ENCODE measurements at regions not wholly inside any gene's neighbourhood (a gene's known extent, or its start where the extent isn't known, plus 50 kb on each side); places are given as distances from the start of the nearest gene placed in this dataset.
A peak's percentile ranks its signal among the peaks of the same experiment; 100 is the strongest.

DNA sequence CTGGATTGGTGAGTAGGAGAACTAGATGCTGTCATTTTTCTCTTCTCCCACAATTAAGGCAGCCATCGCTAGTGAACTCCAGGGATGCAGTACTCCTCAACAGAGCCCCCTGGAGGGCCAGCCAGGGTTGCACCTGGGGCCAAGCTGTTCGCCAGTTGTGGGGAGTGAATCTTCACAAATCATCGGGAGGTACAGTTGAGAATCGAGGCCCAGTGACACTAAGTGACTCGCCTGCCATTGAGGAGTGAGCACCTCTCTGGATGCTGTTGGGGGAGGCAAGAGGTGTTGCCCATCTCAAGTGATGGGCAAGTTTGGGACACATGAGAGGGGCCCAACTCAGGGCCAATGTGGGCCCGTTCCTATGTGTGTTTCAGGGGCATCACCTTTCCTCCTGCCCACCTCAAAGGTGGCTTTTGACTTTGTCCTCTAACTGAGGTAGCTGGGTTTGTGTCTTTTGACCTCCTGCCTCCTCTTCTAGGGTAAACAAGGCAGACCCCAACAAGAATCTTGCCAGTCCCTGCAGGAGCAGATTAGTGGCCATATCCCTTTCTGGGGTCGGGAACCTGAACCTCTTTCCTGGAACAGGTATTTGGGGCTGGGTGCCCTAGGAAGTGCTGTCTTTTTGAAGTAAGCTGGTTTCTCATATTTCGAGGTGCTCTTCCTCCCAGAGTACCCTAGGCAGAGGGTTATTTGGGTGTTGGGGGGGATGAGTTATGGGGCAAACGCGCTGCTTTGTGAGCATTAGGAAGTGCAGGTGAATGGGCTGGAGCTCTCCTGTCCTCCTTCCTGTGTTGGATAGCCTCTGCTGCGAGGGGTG lies 181.2 kb downstream of the MACROH2A1 start:
- no peak overlapping the region for H3K4me3 ChIP-seq (ENCODE audit: low read length)
- TF ChIP-seq, protein P1, sequence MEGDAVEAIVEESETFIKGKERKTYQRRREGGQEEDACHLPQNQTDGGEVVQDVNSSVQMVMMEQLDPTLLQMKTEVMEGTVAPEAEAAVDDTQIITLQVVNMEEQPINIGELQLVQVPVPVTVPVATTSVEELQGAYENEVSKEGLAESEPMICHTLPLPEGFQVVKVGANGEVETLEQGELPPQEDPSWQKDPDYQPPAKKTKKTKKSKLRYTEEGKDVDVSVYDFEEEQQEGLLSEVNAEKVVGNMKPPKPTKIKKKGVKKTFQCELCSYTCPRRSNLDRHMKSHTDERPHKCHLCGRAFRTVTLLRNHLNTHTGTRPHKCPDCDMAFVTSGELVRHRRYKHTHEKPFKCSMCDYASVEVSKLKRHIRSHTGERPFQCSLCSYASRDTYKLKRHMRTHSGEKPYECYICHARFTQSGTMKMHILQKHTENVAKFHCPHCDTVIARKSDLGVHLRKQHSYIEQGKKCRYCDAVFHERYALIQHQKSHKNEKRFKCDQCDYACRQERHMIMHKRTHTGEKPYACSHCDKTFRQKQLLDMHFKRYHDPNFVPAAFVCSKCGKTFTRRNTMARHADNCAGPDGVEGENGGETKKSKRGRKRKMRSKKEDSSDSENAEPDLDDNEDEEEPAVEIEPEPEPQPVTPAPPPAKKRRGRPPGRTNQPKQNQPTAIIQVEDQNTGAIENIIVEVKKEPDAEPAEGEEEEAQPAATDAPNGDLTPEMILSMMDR (conservative IDR thresholded peaks at IDR 0.05; ENCODE audit: low read depth, low read length): peak; percentile 24
- no peak for DNase-seq (ENCODE audit: low read depth)

DNA sequence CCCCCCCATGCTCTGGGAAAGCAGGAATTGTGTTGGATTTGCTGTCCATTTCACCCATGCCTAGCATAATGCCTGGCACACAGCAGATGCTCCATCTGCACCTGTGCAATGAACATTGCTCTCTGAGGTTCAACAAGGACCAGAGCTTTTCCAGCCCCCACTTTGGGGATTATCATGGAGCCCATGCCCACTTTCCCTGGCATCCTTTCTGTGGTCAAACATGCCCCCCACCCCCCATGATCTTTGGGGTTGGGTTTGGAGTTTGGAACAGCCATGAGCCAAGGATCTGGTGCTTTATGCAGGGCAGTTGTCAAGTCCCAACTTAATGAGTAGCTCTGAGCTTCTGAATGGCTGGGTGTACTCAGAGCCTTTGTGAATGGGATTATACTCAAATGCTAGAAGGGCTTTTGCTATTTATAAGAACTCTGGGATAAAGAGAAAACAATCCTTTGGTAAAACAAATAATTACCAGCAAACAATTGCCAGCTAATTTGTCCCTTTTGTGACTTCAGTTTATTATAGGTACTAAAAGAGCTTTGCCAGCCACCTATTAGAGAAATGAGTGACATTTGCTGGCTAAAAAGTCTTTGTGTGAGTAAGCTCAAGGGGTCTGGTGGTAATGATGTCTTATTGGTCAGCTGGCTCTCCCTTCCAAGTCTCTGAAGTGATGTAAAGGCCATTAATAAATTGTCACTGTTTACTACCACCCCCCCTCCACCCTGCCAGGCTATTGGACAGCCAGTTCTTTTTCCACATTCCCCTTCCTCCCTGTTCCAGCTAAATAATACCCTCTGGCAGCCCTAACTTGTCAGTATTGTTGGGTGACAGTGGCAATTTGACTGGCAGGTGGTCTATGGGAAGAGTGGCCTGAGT lies 182.3 kb downstream of the MACROH2A1 start:
- no peak overlapping the region for H3K4me3 ChIP-seq (ENCODE audit: low read length)
- TF ChIP-seq, protein P1 (conservative IDR thresholded peaks at IDR 0.05; ENCODE audit: low read depth, low read length): no peak
- no peak for DNase-seq (ENCODE audit: low read depth)

DNA sequence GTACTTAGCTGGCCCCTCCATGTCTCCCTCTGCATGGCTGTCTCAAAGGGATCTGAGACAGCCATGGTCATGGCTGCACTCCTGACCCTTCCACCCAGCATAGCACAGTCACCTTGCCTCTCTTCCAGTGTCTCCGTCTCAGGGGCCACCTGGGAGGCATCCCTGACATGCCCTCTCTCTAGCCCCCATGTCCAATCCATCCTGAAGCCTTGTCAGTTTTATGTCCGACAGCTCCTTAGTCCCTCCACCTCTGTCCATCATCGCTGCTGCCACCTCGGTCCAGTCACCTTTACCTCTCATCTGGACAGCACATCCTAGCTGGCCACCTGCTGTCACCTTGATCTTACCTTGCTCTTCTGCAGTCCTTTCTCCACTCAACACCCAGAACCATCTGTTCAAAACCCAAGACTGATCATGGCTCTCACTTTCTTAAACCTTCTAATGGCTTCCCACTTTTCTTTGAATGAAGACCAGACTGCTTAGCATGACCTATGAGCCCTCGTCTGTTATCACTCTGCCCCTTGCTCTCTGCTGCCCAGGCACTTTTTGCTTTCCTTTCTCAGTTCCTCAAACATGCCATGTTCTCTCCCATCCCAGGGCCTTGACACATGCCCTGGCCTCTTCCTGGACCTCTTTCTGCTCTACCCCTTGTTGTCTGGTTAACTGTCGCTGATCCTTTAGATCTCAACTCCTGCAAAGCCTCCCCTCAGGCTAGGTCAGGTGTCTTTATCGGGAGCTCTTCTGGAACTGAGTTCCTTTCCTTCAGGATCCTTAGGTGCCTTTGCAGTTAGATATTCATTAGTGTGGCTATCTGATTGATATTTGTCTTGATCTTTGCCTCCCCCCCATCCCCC lies 181.8 kb upstream of the PITX1 start:
- no peak for DNase-seq (ENCODE audit: low read depth)
- TF ChIP-seq, protein P1 (conservative IDR thresholded peaks at IDR 0.05; ENCODE audit: low read depth, low read length): no peak
- H3K4me3 ChIP-seq (ENCODE audit: low read length): no peak overlapping the region

DNA sequence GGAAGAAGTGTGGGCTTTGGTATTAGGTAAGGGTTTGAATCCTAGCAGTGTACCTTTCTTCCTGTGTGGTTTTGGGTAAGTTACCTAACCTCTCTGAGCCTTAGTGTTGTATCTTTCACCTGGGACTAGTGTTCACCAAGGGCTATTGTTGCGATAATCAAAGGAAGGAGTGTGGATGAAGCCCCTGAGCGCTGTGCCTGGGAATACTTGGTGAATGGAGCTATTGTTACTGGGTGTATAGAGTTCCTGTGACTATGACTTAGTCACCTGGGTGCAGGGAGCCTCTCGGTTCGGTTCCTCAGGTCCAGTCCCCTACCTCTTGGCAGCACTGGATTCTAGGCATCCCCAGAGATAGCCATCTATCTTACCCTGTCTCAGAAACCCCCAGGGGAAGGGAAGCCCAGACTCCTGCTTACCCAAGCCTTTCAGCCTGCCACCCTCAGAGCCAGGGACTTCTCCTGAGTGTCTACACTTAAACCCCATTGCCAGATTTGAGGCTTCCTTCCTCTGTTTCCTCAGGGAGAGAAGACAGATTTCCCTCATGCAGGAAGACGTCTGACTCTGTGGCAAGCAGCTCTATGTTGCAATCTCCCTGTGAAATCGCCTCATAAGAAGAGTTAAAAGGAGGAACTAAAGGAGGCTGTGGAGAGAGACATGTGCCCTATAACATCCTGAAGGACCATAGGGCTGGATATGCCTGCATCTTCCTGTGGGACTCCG lies 181.0 kb upstream of the PITX1 start:
- no peak overlapping the region for H3K4me3 ChIP-seq (ENCODE audit: low read length)
- DNase-seq (ENCODE audit: low read depth): no peak
- TF ChIP-seq, protein P1 (conservative IDR thresholded peaks at IDR 0.05; ENCODE audit: low read depth, low read length): no peak

DNA sequence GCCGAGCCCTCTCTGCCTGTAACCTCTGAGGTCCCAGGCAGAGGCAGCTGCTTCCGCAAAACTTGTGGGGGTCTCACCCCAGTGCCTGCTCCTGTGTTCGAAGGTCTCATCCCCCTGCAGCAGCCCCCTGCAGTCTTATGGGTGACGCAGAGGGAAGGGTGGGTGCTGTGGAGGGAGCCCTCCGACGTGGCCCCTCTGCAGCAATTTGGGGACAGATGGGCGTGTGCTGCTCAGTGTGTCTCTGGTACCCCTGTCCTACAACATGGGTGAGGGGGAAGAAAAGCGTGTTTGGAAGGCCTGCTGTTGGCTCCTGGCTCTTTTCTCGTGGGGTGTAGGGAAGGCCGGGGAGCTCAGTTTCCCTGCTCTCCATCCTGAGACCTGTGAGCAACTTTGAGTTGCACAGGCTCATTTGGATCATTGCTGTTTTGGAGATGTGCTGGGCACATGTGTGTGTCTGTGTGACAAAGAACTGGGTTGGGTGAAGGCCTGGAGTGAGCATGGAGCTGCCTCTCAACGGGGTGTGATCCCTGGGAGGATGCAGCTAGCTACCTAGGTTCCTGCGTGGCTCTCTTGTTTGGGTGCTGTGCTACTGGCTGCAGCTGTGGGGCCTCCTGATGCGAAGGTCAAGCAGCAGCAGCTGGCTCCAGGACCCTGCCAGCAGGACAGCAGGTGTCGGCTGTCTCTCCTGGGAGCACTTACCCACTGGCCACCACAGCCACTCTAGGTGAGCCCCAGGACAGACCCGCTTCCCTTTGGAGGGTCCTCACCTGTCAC lies 179.6 kb upstream of the PITX1 start:
- no peak for DNase-seq (ENCODE audit: low read depth)
- H3K4me3 ChIP-seq (ENCODE audit: low read length): no peak overlapping the region
- TF ChIP-seq, protein P1 (conservative IDR thresholded peaks at IDR 0.05; ENCODE audit: low read depth, low read length): no peak

DNA sequence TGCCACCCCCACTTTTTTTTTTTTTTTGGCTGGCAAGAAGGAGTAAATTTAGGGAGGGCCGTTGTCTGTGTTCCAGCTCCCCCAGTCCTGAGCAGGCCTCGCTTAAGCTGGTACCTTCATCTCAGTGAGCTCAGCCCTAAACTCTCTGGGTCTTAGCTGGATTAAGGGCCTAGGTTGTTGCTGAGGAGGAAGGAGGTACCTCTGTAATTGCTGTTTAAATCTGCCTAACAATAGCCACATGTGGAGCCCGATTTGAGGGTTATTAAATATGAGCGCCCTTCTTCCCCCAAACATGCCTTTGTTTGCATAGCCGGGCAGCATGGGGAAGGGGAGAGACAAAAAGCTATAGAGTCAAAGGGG lies 179.0 kb upstream of the PITX1 start:
- no peak overlapping the region for H3K4me3 ChIP-seq (ENCODE audit: low read length)
- DNase-seq (ENCODE audit: low read depth): no peak
- TF ChIP-seq, protein P1 (conservative IDR thresholded peaks at IDR 0.05; ENCODE audit: low read depth, low read length): no peak

Data from retinal pigment epithelial cell (primary cell).